ENCODE measurements at regions not wholly inside any gene's neighbourhood (a gene's known extent, or its start where the extent isn't known, plus 50 kb on each side); places are given as distances from the start of the nearest gene placed in this dataset.

DNA sequence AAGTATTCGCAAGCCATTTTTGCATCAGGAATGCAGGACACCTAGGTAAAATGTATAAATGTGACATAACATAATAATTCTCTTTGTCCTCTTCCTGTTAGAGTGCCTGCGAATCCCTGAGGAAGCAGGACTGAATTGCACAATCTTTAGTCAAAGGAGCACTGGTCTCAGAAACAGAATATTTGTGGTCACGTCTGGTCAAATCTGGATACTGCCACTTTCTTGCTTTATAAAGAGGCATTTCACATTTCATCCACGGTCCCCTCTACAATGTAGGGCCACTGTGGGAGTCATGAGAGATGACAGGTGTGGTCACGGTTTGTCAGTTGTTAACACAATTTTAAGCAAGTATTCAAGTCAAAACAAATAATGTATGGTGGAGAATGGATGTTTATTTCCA lies 564.0 kb downstream of the IRX1 start:
- H3K36me3 Mint-ChIP-seq (ENCODE audit: insufficient read depth in 2 of 2), result no peaks in the 10 kb centered on the region
- H3K27me3 Mint-ChIP-seq (ENCODE audit: low read depth), result no peaks in the 10 kb centered on the region
- H3K4me3 Mint-ChIP-seq, result no peak overlapping the region
- no peak for DNase-seq
- no peaks in the 10 kb centered on the region for H3K4me1 Mint-ChIP-seq (ENCODE audit: low read depth)
- no peak overlapping the region for H3K27ac Mint-ChIP-seq
- ATAC-seq (replicated peaks in 1 of 2), result no peak
- peaks cover 7 to 10% of the 10 kb centered on the region in 2 donors for H3K9me3 Mint-ChIP-seq

- no peaks in the 10 kb centered on the region for H3K27me3 Mint-ChIP-seq (ENCODE audit: low read depth)
- ATAC-seq (replicated peaks in 1 of 2) (no peak), DNase-seq (no peak)
- H3K36me3 Mint-ChIP-seq (ENCODE audit: insufficient read depth in 2 of 2), result no peaks in the 10 kb centered on the region
- peaks cover 3 to 8% of the 10 kb centered on the region in 2 donors for H3K9me3 Mint-ChIP-seq
- no peak overlapping the region for H3K4me3 Mint-ChIP-seq
- no peaks in the 10 kb centered on the region for H3K4me1 Mint-ChIP-seq (ENCODE audit: low read depth)
- H3K27ac Mint-ChIP-seq, result no peak overlapping the region
These were observed 568.5 kb downstream of the IRX1 start for GRCh38 chr5:4164167-4164566.

DNA sequence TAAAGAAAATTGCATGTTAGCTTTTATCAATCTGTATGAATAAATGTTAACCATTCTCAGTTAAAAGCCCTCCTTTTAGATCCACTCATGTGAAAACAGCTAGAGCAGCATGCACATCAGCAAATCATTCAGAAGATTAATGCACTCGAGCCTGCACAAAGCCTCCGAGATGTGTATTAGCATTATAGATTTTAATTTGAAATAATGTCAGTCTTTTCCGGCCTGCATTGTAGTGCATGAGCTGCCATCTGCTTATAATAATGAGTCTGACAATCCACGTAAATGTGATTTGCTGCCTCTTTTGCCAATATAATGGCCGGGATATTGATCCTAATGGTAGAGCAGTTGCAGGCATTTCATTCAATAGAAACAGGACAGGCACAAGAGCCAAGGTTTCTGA lies 585.1 kb downstream of the IRX1 start:
- Mint-ChIP-seq H3K4me3 (no peak overlapping the region), H3K27me3 (ENCODE audit: low read depth) (no peaks in the 10 kb centered on the region), H3K4me1 (ENCODE audit: low read depth) (no peaks in the 10 kb centered on the region), H3K36me3 (ENCODE audit: insufficient read depth in 2 of 2) (peaks cover 0 to 3% of the 10 kb centered on the region in 2 donors), H3K27ac (no peak overlapping the region), H3K9me3 (peaks cover 8 to 11% of the 10 kb centered on the region in 2 donors)
- DNase-seq (no peak), ATAC-seq (replicated peaks in 1 of 2) (no peak)

DNA sequence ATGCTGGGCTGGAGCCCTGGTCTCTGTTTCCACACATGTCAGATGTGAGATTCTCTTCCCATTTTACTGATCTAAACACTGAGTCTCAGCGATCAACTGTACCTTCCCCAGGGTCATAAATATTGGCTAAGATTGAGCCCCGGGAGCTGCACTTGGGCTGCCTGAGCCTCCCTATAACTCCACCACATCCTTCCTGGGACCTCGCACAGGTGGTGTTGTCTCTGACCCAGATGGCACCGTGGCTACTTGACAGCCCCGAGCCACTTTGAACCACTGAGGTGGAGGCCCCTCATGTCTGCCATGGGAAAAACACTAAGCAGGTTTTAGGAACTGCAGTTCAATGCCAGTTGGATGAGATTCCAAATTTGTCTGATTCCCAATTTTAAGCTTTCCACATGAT lies 586.5 kb downstream of the IRX1 start:
- no peaks in the 10 kb centered on the region for H3K4me1 Mint-ChIP-seq (ENCODE audit: low read depth)

GRCh38 chr5:4185127-4185526 lies 589.5 kb downstream of the IRX1 start:
- DNase-seq (no peak), ATAC-seq (replicated peaks in 1 of 2) (no peak)
- Mint-ChIP-seq H3K9me3 (peaks cover 4 to 8% of the 10 kb centered on the region in 2 donors), H3K4me3 (no peak overlapping the region), H3K27me3 (ENCODE audit: low read depth) (no peaks in the 10 kb centered on the region), H3K27ac (no peak overlapping the region), H3K4me1 (ENCODE audit: low read depth) (no peaks in the 10 kb centered on the region), H3K36me3 (ENCODE audit: insufficient read depth in 2 of 2) (peaks cover 0 to 2% of the 10 kb centered on the region in 2 donors)

More for the DNA sequence above, 586.5 kb downstream of the IRX1 start:
- Mint-ChIP-seq H3K36me3 (ENCODE audit: insufficient read depth in 2 of 2) (peaks cover 0 to 4% of the 10 kb centered on the region in 2 donors), H3K27me3 (ENCODE audit: low read depth) (no peaks in the 10 kb centered on the region), H3K27ac (no peak overlapping the region), H3K4me3 (no peak overlapping the region), H3K9me3 (peaks cover 9 to 10% of the 10 kb centered on the region in 2 donors)
- no peak for ATAC-seq (replicated peaks in 1 of 2)
- no peak for DNase-seq

DNA sequence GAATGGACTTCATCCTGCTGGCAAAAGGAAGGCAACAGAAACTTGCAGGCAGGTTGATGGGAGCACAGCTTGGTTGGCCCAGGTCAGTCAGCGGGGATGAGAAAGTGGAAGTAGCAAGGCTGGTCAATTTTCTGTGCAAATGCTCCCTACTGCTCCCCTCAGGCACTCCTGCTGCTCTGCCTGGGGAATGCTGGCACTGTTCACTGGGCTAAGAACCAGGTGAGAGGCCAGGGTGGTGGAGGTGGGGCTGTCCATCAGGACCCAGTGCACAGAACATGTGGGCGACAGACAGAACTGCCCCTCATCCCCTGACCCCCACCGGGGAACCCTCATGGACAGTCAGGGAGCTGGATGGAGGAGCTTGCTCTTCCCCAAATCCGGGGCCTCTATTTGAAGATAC lies 593.1 kb downstream of the IRX1 start:
- Mint-ChIP-seq H3K27me3 (ENCODE audit: low read depth) (no peaks in the 10 kb centered on the region), H3K9me3 (peaks cover 4 to 8% of the 10 kb centered on the region in 2 donors), H3K4me1 (ENCODE audit: low read depth) (no peaks in the 10 kb centered on the region), H3K4me3 (no peak overlapping the region), H3K27ac (no peak overlapping the region), H3K36me3 (ENCODE audit: insufficient read depth in 2 of 2) (peaks cover 0 to 2% of the 10 kb centered on the region in 2 donors)
- peak; percentile 19 to 26 for ATAC-seq (replicated peaks in 1 of 2)
- DNase-seq, result no peak

- DNase-seq (peak in 1 of 2 donors; percentile 5), ATAC-seq (replicated peaks in 1 of 2) (peak; percentile 53 to 63)
- H3K4me1 Mint-ChIP-seq (ENCODE audit: low read depth), result no peaks in the 10 kb centered on the region
- no peak overlapping the region for H3K27ac Mint-ChIP-seq
- H3K9me3 Mint-ChIP-seq, result peaks cover 4 to 8% of the 10 kb centered on the region in 2 donors
- H3K36me3 Mint-ChIP-seq (ENCODE audit: insufficient read depth in 2 of 2), result peaks cover 0 to 2% of the 10 kb centered on the region in 2 donors
- no peak overlapping the region for H3K4me3 Mint-ChIP-seq
- no peaks in the 10 kb centered on the region for H3K27me3 Mint-ChIP-seq (ENCODE audit: low read depth)
These were observed 593.7 kb downstream of the IRX1 start for GRCh38 chr5:4189317-4189716.

- ATAC-seq (replicated peaks in 1 of 2) (peak; percentile 33 to 53), DNase-seq (no peak)
- H3K36me3 Mint-ChIP-seq (ENCODE audit: insufficient read depth in 2 of 2), result no peaks in the 10 kb centered on the region
- H3K4me3 Mint-ChIP-seq, result no peak overlapping the region
- H3K4me1 Mint-ChIP-seq (ENCODE audit: low read depth), result no peaks in the 10 kb centered on the region
- H3K27me3 Mint-ChIP-seq (ENCODE audit: low read depth), result no peaks in the 10 kb centered on the region
- peaks cover 0 to 2% of the 10 kb centered on the region in 2 donors for H3K9me3 Mint-ChIP-seq
- no peak overlapping the region for H3K27ac Mint-ChIP-seq
These were observed 595.4 kb downstream of the IRX1 start for GRCh38 chr5:4191041-4191440.

DNA sequence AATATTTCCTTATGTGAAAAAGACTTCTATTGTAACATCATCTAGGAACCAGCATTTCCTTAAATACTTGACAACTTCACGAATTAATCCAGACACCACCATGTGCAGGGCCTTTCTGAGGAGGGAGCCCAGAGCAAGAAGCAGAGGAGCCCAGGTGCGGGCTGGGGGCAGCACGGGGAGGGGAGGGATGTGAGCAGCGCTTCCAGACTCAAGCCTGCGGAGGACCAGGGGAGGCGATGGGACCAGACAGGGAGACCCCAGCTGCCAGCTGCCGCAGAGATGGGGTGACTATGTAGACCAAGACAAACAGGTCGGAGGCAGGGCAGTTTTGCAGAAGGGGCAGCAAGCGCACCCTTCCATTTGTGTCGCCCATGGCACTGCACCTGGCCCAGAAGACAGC lies 596.1 kb downstream of the IRX1 start:
- peak; percentile 25 to 56 for ATAC-seq (replicated peaks in 1 of 2)
- Mint-ChIP-seq H3K9me3 (no peaks in the 10 kb centered on the region), H3K27ac (no peak overlapping the region), H3K27me3 (ENCODE audit: low read depth) (no peaks in the 10 kb centered on the region), H3K4me1 (ENCODE audit: low read depth) (no peaks in the 10 kb centered on the region), H3K36me3 (ENCODE audit: insufficient read depth in 2 of 2) (no peaks in the 10 kb centered on the region), H3K4me3 (no peak overlapping the region)
- no peak for DNase-seq

DNA sequence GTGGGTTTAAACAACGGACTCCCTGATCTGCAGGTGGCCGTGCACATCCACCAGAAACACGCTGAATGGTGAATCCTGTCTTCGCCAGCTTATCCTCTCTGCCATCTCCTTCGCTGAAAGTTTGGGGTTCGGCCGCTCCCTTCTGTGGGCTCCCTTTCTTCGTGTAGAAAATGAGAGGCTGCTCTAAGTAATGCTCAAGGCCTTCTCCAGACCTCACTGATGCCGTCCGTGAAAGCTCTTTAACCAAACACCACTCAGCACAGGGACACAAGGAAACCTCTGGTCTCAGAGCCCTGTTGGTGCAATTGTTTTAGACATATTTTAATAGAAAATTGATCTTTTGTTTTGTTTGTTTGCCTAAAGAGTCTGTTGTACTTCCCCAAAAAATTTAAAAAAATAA lies 596.5 kb downstream of the IRX1 start:
- H3K27me3 Mint-ChIP-seq (ENCODE audit: low read depth), result no peaks in the 10 kb centered on the region
- H3K9me3 Mint-ChIP-seq, result peaks cover 0 to 2% of the 10 kb centered on the region in 2 donors
- DNase-seq, result no peak
- no peak overlapping the region for H3K27ac Mint-ChIP-seq
- no peak overlapping the region for H3K4me3 Mint-ChIP-seq
- no peaks in the 10 kb centered on the region for H3K36me3 Mint-ChIP-seq (ENCODE audit: insufficient read depth in 2 of 2)
- no peaks in the 10 kb centered on the region for H3K4me1 Mint-ChIP-seq (ENCODE audit: low read depth)
- no peak for ATAC-seq (replicated peaks in 1 of 2)

DNA sequence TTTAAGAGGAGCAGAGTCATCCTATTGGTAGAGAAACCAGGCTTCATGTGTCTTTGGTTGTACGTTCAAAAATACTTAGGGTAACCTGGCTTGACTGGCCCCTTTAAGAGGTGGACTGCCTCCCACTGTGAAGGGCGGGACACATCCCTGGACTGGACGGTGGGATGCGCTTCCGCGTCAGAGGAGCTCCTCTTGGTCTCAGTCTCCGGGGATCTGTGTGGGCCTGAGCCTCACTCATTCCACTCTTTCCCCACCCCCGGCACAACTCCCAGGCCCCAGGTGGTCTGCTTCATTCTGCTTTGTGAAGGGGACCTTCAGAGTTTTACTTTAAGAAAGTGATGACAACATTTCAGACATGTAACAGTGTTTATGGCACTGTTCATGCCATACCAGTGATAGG lies 601.1 kb downstream of the IRX1 start:
- H3K36me3 Mint-ChIP-seq (ENCODE audit: insufficient read depth in 2 of 2), result no peaks in the 10 kb centered on the region
- H3K27me3 Mint-ChIP-seq (ENCODE audit: low read depth), result no peaks in the 10 kb centered on the region
- DNase-seq (no peak), ATAC-seq (replicated peaks in 1 of 2) (no peak)
- no peak overlapping the region for H3K4me3 Mint-ChIP-seq
- peaks cover 0 to 2% of the 10 kb centered on the region in 2 donors for H3K9me3 Mint-ChIP-seq
- H3K27ac Mint-ChIP-seq, result no peak overlapping the region
- no peaks in the 10 kb centered on the region for H3K4me1 Mint-ChIP-seq (ENCODE audit: low read depth)

DNA sequence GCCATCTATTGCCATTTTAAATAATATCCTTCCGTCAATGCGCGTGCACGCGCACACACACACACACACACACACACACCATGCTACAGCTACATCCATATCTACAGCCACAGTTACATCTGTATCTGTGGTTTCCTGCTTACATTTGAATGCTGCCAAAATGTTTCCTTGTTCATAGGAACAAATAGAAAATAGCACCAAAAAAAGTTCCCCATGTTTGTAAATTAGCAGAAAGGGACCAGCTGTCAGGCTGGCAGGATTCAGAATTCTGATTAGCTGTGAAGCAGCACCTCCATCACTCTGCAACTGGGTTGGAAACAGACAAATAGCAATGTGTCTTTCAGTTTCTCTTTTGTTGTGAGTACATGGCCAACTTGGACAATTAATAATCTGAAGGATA lies 601.5 kb downstream of the IRX1 start:
- no peak for ATAC-seq (replicated peaks in 1 of 2)
- Mint-ChIP-seq H3K27ac (no peak overlapping the region), H3K36me3 (ENCODE audit: insufficient read depth in 2 of 2) (no peaks in the 10 kb centered on the region)

GRCh38 chr5:4198461-4198860 lies 602.8 kb downstream of the IRX1 start:
- H3K27ac Mint-ChIP-seq, result no peak overlapping the region
- H3K27me3 Mint-ChIP-seq (ENCODE audit: low read depth), result no peaks in the 10 kb centered on the region
- H3K4me3 Mint-ChIP-seq, result no peak overlapping the region
- H3K4me1 Mint-ChIP-seq (ENCODE audit: low read depth), result no peaks in the 10 kb centered on the region
- H3K36me3 Mint-ChIP-seq (ENCODE audit: insufficient read depth in 2 of 2), result no peaks in the 10 kb centered on the region
- ATAC-seq (replicated peaks in 1 of 2) (no peak), DNase-seq (no peak)
- peaks cover 0 to 2% of the 10 kb centered on the region in 2 donors for H3K9me3 Mint-ChIP-seq

More for the DNA sequence above, 601.5 kb downstream of the IRX1 start:
- no peak for DNase-seq
- Mint-ChIP-seq H3K4me3 (no peak overlapping the region), H3K9me3 (peaks cover 0 to 2% of the 10 kb centered on the region in 2 donors), H3K27me3 (ENCODE audit: low read depth) (no peaks in the 10 kb centered on the region), H3K4me1 (ENCODE audit: low read depth) (no peaks in the 10 kb centered on the region)

- DNase-seq, result no peak
- no peak overlapping the region for H3K4me3 Mint-ChIP-seq
- no peaks in the 10 kb centered on the region for H3K36me3 Mint-ChIP-seq (ENCODE audit: insufficient read depth in 2 of 2)
- H3K9me3 Mint-ChIP-seq, result peaks cover 0 to 2% of the 10 kb centered on the region in 2 donors
- no peak for ATAC-seq (replicated peaks in 1 of 2)
- H3K27me3 Mint-ChIP-seq (ENCODE audit: low read depth), result no peaks in the 10 kb centered on the region
- no peaks in the 10 kb centered on the region for H3K4me1 Mint-ChIP-seq (ENCODE audit: low read depth)
- no peak overlapping the region for H3K27ac Mint-ChIP-seq
These were observed 603.6 kb downstream of the IRX1 start for GRCh38 chr5:4199049-4199841.

Measured in activated T-cell treated with anti-CD3 and anti-CD28 coated beads, Interleukin-2, amount 50 U/mL, for 72 hours (primary cell).